ENCODE measurements at regions not wholly inside any gene's neighbourhood (a gene's known extent, or its start where the extent isn't known, plus 50 kb on each side); places are given as distances from the start of the nearest gene placed in this dataset.
"Not testable (repeated sequence)": the region's sequence is repeated elsewhere in the genome, so short reads cannot be mapped to it uniquely, and the experiment has no call there.

- peaks cover 2 to 22% (median 7%) of the 10 kb centered on the region in 9 donors for H3K9me3 Mint-ChIP-seq
- H3K27ac Mint-ChIP-seq, ATAC-seq, H3K4me1 Mint-ChIP-seq, DNase-seq, H3K27me3 Mint-ChIP-seq, H3K4me3 Mint-ChIP-seq, POLR2A ChIA-PET, H3K36me3 Mint-ChIP-seq: not testable (repeated sequence)
Observed at GRCh38 chr7:145418481-145418880, 582.6 kb upstream of the TPK1 start.

GRCh38 chr7:145411066-145411465, 575.2 kb upstream of the TPK1 start:
- H3K27me3 Mint-ChIP-seq = no peaks in the 10 kb centered on the region
- H3K27ac Mint-ChIP-seq = no peak overlapping the region
- H3K4me3 Mint-ChIP-seq = no peak overlapping the region
- no peaks in the 10 kb centered on the region for H3K4me1 Mint-ChIP-seq
- H3K36me3 Mint-ChIP-seq = no peaks in the 10 kb centered on the region
- DNase-seq = no peak
- no peak for ATAC-seq
- H3K9me3 Mint-ChIP-seq = peaks cover 0 to 24% (median 9%) of the 10 kb centered on the region in 9 donors
- POLR2A ChIA-PET = no interaction called here

- POLR2A ChIA-PET = no interaction called here
- no peaks in the 10 kb centered on the region for H3K4me1 Mint-ChIP-seq
Observed at GRCh38 chr7:145398758-145399157, 562.9 kb upstream of the TPK1 start.

GRCh38 chr7:145394126-145394525, 558.3 kb upstream of the TPK1 start:
- H3K36me3 Mint-ChIP-seq = no peaks in the 10 kb centered on the region
- no peaks in the 10 kb centered on the region for H3K4me1 Mint-ChIP-seq
- ATAC-seq = no peak
- no peak overlapping the region for H3K27ac Mint-ChIP-seq
- POLR2A ChIA-PET = no interaction called here
- H3K27me3 Mint-ChIP-seq = peaks cover 0 to 5% (median 0%) of the 10 kb centered on the region in 5 donors
- no peak overlapping the region for H3K4me3 Mint-ChIP-seq
- DNase-seq = no peak
- peaks cover 0 to 10% (median 6%) of the 10 kb centered on the region in 9 donors for H3K9me3 Mint-ChIP-seq

More at GRCh38 chr7:145398758-145399157, 562.9 kb upstream of the TPK1 start:
- Mint-ChIP-seq H3K9me3 (peaks cover 0 to 36% (median 16%) of the 10 kb centered on the region in 9 donors), H3K36me3 (no peaks in the 10 kb centered on the region), H3K4me3 (no peak overlapping the region), H3K27me3 (peaks cover 0 to 6% (median 0%) of the 10 kb centered on the region in 5 donors), H3K27ac (no peak overlapping the region)
- no peak for DNase-seq
- ATAC-seq = no peak

GRCh38 chr7:145382762-145383161, 546.9 kb upstream of the TPK1 start:
- no peaks in the 10 kb centered on the region for H3K27me3 Mint-ChIP-seq
- no peaks in the 10 kb centered on the region for H3K4me1 Mint-ChIP-seq
- peaks cover 3 to 49% (median 18%) of the 10 kb centered on the region in 9 donors for H3K9me3 Mint-ChIP-seq
- no peak for ATAC-seq
- peaks cover 0 to 6% (median 0%) of the 10 kb centered on the region in 3 donors for H3K36me3 Mint-ChIP-seq
- DNase-seq = no peak
- POLR2A ChIA-PET = no interaction called here
- no peak overlapping the region for H3K4me3 Mint-ChIP-seq
- H3K27ac Mint-ChIP-seq = no peak overlapping the region

GRCh38 chr7:145378197-145378596, 542.3 kb upstream of the TPK1 start:
- no peaks in the 10 kb centered on the region for H3K36me3 Mint-ChIP-seq
- no peaks in the 10 kb centered on the region for H3K4me1 Mint-ChIP-seq
- H3K9me3 Mint-ChIP-seq = peaks cover 0 to 25% (median 5%) of the 10 kb centered on the region in 9 donors
- H3K4me3 Mint-ChIP-seq = no peak overlapping the region
- no peaks in the 10 kb centered on the region for H3K27me3 Mint-ChIP-seq
- H3K27ac Mint-ChIP-seq = no peak overlapping the region
- ATAC-seq (no peak), DNase-seq (no peak)
- POLR2A ChIA-PET = no interaction called here

- Mint-ChIP-seq H3K4me3 (no peak overlapping the region), H3K9me3 (peaks cover 0 to 27% (median 8%) of the 10 kb centered on the region in 9 donors), H3K27ac (no peak overlapping the region), H3K27me3 (no peaks in the 10 kb centered on the region), H3K36me3 (peaks cover 0 to 4% (median 2%) of the 10 kb centered on the region in 3 donors), H3K4me1 (no peaks in the 10 kb centered on the region)
- DNase-seq (no peak), ATAC-seq (no peak)
- POLR2A ChIA-PET = no interaction called here
Observed at GRCh38 chr7:145360511-145361100, 524.8 kb upstream of the TPK1 start.

GRCh38 chr7:145350334-145350733, 514.5 kb upstream of the TPK1 start:
- POLR2A ChIA-PET = no interaction called here

GRCh38 chr7:145349452-145349851, 513.6 kb upstream of the TPK1 start:
- ATAC-seq, H3K4me1 Mint-ChIP-seq, H3K4me3 Mint-ChIP-seq, POLR2A ChIA-PET, H3K27ac Mint-ChIP-seq, DNase-seq, H3K27me3 Mint-ChIP-seq, H3K36me3 Mint-ChIP-seq: not testable (repeated sequence)
- peaks cover 0 to 39% (median 17%) of the 10 kb centered on the region in 9 donors for H3K9me3 Mint-ChIP-seq

More at GRCh38 chr7:145350334-145350733, 514.5 kb upstream of the TPK1 start:
- Mint-ChIP-seq H3K4me3 (no peak overlapping the region), H3K36me3 (no peaks in the 10 kb centered on the region), H3K27me3 (peaks cover 0 to 3% (median 0%) of the 10 kb centered on the region in 5 donors), H3K27ac (no peak overlapping the region), H3K4me1 (no peaks in the 10 kb centered on the region), H3K9me3 (peaks cover 0 to 35% (median 17%) of the 10 kb centered on the region in 9 donors)
- DNase-seq (no peak), ATAC-seq (no peak)

GRCh38 chr7:145347271-145347670, 511.4 kb upstream of the TPK1 start:
- POLR2A ChIA-PET = no interaction called here
- peaks cover 0 to 3% (median 0%) of the 10 kb centered on the region in 5 donors for H3K27me3 Mint-ChIP-seq
- no peak overlapping the region for H3K4me3 Mint-ChIP-seq

GRCh38 chr7:145339319-145339718, 503.5 kb upstream of the TPK1 start:
- Mint-ChIP-seq H3K4me3 (no peak overlapping the region), H3K27me3 (no peaks in the 10 kb centered on the region), H3K27ac (no peak overlapping the region), H3K9me3 (peaks cover 0 to 23% (median 12%) of the 10 kb centered on the region in 9 donors), H3K4me1 (no peaks in the 10 kb centered on the region), H3K36me3 (no peaks in the 10 kb centered on the region)
- no peak for ATAC-seq
- DNase-seq = no peak
- POLR2A ChIA-PET = no interaction called here

More at GRCh38 chr7:145347271-145347670, 511.4 kb upstream of the TPK1 start:
- ATAC-seq (no peak), DNase-seq (no peak)
- no peaks in the 10 kb centered on the region for H3K36me3 Mint-ChIP-seq
- no peak overlapping the region for H3K27ac Mint-ChIP-seq
- H3K4me1 Mint-ChIP-seq = no peaks in the 10 kb centered on the region
- H3K9me3 Mint-ChIP-seq = peaks cover 0 to 35% (median 11%) of the 10 kb centered on the region in 9 donors

GRCh38 chr7:145331522-145331921, 495.7 kb upstream of the TPK1 start:
- no peak overlapping the region for H3K27ac Mint-ChIP-seq
- DNase-seq = no peak
- POLR2A ChIA-PET = no interaction called here
- peaks cover 0 to 17% (median 8%) of the 10 kb centered on the region in 9 donors for H3K9me3 Mint-ChIP-seq
- no peak overlapping the region for H3K4me3 Mint-ChIP-seq
- no peaks in the 10 kb centered on the region for H3K36me3 Mint-ChIP-seq
- no peak for ATAC-seq
- no peaks in the 10 kb centered on the region for H3K4me1 Mint-ChIP-seq
- no peaks in the 10 kb centered on the region for H3K27me3 Mint-ChIP-seq

- Mint-ChIP-seq H3K27me3 (no peaks in the 10 kb centered on the region), H3K4me1 (no peaks in the 10 kb centered on the region), H3K27ac (no peak overlapping the region), H3K4me3 (no peak overlapping the region), H3K9me3 (peaks cover 0 to 15% (median 7%) of the 10 kb centered on the region in 9 donors), H3K36me3 (no peaks in the 10 kb centered on the region)
- ATAC-seq (no peak), DNase-seq (no peak)
- POLR2A ChIA-PET = no interaction called here
Observed at GRCh38 chr7:145331076-145331475, 495.2 kb upstream of the TPK1 start.

GRCh38 chr7:145327646-145328045, 491.8 kb upstream of the TPK1 start:
- H3K4me3 Mint-ChIP-seq = no peak overlapping the region
- no peak overlapping the region for H3K27ac Mint-ChIP-seq
- POLR2A ChIA-PET = no interaction called here
- H3K36me3 Mint-ChIP-seq = no peaks in the 10 kb centered on the region
- no peaks in the 10 kb centered on the region for H3K27me3 Mint-ChIP-seq
- H3K9me3 Mint-ChIP-seq = peaks cover 0 to 5% (median 2%) of the 10 kb centered on the region in 9 donors
- DNase-seq = no peak
- no peaks in the 10 kb centered on the region for H3K4me1 Mint-ChIP-seq
- no peak for ATAC-seq
